Kidney capillary endothelial cell (primary cell): ENCODE measurements at regions not wholly inside any gene's neighbourhood (a gene's known extent, or its start where the extent isn't known, plus 50 kb on each side); places are given as distances from the start of the nearest gene placed in this dataset.

Source experiments
- DNase-seq: peaks from one replicate; pipeline ENCODE4 v3.0.0-alpha.2; 2018; ENCODE audit warnings: low spot score

DNA sequence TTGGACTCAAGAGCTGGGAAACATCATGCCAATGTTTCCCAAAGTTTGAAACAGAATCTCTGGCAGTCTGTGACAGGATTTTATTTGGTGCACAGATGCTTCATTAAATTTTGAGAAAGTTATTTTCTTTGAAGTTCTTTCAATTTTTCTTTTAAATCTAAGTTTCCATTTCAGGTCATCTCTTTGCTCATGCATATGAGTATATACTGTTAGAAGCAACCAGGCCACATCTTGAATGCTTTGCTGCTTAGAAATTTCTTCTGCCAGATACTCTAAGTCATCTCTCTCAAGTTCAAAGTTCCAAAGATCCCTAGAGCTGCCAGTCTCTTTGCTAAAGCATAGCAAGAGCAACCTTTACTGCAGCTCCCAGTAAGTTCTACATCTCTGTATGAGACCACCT lies 59.1 kb upstream of the CCDC28A start:
- DNase-seq: no peak

DNA sequence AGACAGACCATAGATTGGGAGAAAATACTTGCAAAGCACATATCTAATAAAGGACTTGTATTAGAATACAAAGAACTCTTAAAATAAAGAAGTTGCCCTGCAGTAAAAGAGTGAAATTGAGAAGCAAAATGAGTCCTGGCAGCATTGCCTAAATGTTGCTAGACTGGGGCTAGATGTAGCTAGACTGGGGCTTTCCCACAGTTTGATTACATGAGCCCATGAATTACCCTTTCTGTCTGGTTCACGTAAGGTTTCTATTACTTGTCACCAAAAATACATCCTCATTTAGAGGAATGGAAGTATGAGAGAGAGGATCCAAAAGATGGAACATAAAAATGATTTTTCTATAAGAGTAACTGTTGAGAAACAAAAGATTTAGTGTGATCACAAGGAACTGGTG lies 57.6 kb upstream of the CCDC28A start:
- no peak for DNase-seq

DNA sequence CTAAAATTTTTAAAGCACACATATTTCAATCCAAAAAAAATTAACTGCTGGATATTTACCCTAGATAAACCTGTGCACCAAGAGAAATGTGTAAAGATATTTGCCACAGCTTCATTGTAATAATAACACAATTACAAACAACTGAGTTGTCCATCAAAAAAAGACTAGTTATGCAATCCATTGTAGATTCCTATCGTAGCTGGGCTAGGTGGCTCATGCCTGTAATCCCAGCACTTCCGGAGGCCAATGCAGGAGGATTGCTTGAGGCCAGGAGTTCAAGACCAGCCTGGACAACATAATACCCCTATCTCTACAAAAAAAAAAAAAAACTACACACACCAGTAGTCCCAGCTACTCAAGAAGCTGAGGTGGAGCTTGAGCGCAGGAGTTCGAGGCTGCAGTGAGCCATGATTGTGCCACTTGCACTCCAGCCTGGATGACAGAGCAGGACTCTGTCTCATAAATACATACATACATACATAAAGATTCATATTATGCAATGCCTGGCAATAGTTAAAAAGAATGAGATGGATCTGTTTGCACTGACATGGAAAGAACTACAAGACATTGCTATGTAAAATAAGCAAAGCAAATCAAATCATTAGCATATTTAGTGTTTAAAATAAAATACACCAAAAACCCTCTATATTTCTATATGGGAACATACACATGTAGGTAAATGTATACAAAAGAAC lies 56.5 kb upstream of the CCDC28A start:
- DNase-seq: no peak

DNA sequence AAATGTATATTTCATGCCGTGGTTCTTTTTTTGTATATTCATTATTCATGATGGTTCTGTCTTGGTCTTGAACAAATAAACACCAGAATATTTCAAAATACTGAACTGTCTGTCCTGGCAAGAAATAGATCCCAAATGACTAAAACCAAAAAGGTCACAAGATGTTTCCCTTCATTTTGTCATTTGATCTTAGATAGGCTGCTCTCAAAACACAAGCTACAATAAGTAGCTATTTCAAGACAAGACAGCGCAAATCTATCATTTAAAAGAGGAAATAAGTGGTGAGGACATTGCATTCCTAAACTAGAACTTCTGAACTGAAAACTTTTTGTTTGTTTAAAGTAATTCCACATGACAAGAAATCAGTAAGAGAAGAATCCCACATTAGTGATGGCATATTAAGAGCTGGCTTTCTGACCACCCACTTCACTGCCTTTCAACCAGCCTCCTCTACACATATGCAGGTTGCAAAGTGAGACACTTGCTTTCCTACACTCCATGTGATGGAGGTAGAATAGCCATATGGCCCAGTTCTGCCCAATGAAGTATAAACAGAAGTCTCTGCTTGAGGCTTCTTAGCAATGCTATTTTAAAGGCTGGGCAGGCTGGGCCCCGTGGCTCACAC lies 54.4 kb upstream of the CCDC28A start:
- DNase-seq: no peak

DNA sequence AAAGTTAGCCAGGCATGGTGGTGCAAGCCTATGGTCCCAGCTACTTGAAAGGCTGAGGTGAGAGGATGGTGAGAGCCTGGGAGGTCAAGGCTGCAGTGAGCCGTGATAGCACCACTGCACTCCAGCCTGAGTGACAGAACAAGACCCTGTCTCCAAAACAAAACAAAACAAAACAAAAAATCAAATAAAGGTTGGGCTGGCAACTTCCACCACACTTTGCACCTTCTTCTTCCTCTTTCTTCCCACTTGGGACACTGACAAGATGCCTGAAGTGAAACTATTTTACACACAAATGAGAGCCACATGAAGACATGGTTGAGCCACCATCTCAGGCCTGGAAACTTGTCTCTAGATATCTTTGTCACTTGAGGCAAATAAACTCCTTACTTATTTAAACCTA lies 53.8 kb upstream of the CCDC28A start:
- DNase-seq: no peak

DNA sequence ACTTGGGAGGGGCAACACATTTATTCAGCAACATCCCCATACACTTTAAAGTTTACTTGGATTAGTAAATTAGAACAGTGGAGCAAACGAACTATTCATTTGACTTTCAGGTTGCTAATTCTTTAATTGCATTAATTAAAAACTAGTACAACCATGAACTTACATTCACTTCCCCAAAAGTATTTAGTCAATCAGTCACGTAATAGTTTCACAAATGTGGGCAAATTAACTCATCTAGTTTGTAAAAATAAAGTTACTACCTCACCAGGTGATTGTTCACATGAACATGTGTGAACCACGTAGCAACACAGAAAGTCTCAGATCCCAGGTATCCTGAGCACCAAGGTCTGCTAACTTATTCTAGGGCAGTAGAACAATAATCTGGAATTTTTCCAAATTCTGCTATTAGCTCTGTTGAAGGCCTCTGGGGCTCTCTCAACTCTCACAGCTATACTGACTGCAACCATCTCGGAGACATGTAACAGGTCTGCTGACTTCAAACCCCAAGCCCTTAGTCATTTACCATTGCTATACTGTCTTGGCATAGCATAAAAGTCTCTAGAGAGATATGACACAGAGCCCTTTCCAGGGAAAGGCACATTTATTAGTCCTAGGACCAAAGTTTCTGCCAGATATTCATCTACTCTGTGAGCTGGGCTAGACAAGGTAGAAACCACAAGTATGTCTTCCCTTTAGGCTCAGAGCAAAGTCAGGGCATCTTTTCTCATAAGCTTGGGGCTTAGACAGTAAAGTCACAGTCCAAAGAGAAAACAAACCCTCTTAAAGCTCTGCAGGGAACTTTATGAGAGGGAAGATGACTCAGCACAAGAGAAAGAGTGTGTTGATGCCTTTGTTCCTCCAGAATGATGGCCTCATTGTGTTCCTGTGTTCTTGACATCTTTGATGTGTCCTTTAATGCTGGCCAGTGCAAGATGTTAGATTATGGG lies 50.9 kb upstream of the CCDC28A start:
- peak; percentile 31 for DNase-seq
